ENCODE measurements at regions not wholly inside any gene's neighbourhood (a gene's known extent, or its start where the extent isn't known, plus 50 kb on each side); places are given as distances from the start of the nearest gene placed in this dataset.

DNA sequence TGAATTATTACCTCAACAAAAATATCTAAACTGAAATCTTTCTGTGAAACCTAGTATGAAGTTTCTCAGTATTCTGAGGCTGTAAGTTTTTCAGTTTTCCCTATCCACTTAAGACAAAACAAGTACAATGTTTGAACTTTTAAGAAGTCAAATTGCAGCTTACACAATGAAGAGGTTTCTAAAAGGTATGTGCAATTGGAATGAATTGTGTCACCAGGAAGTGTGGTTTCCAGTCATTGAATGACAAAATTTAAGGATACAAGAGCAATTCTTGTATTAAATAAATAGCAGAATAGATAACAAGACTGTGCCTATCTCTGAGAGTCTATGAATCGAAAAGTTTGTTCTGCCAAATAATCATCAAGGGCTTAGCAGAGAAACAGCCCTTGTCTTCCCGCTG, 207.3 kb downstream of the ANKRD50 start:
- no peak for TF ChIP-seq POLR2A (IDR thresholded peaks at IDR 0.05; ENCODE audit: low read length)
- TF ChIP-seq GATA1 (IDR thresholded peaks at IDR 0.05; ENCODE audit: low read depth, low read length): no peak
- no peak for DNase-seq

GRCh38 chr4:124509151-124509550, 203.4 kb downstream of the ANKRD50 start:
- DNase-seq: no peak
- TF ChIP-seq GATA1 (IDR thresholded peaks at IDR 0.05; ENCODE audit: low read depth, low read length) (no peak), POLR2A (IDR thresholded peaks at IDR 0.05; ENCODE audit: low read length) (no peak)

GRCh38 chr4:124514588-124514987, 197.9 kb downstream of the ANKRD50 start:
- TF ChIP-seq POLR2A (IDR thresholded peaks at IDR 0.05; ENCODE audit: low read length) (no peak), GATA1 (IDR thresholded peaks at IDR 0.05; ENCODE audit: low read depth, low read length) (no peak)
- DNase-seq: no peak

DNA sequence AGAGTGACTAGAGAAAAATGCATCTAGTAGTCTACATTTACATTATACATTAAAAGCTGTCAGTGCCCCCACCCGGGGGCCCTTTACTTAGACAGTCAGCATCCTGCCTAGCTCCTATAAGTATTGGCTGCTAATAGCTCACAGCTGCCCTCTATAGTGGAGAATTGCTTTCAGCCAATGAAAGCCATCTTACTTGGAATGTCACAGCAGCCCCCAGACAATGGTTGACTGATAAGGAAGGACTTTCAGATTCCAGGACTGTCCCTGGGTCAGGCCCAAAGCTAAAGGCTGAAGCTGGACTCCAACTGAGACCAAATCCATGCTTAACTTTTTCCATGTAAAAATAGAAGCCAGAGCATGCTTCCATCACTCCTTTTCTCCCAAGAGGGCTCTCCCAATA, 196.9 kb downstream of the ANKRD50 start:
- TF ChIP-seq POLR2A (IDR thresholded peaks at IDR 0.05; ENCODE audit: low read length) (no peak), GATA1 (IDR thresholded peaks at IDR 0.05; ENCODE audit: low read depth, low read length) (no peak)
- DNase-seq: no peak

- DNase-seq: no peak
- TF ChIP-seq POLR2A (IDR thresholded peaks at IDR 0.05; ENCODE audit: low read length) (no peak), GATA1 (IDR thresholded peaks at IDR 0.05; ENCODE audit: low read depth, low read length) (no peak)
These were observed 193.3 kb downstream of the ANKRD50 start for GRCh38 chr4:124519196-124519595.

DNA sequence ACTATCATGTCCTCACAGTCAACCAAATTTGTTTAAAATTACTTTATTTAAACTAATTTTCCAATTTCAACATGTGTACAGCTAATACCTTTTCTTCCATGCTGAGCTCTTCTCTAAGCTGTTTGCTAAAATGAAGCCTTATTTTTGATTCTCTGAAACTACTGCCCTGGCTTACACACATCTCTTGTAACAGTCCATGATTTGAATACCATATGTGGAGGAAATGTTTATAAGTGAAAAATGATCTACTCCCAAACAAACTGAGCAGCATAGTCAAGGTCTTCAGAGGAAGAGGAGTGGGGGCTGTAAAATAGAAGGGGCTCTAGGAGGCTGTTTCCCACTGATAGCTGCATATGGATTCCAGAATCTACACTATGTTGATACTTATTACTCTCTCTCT, 188.7 kb downstream of the ANKRD50 start:
- TF ChIP-seq POLR2A (IDR thresholded peaks at IDR 0.05; ENCODE audit: low read length): no peak
- no peak for TF ChIP-seq GATA1 (IDR thresholded peaks at IDR 0.05; ENCODE audit: low read depth, low read length)
- no peak for DNase-seq

DNA sequence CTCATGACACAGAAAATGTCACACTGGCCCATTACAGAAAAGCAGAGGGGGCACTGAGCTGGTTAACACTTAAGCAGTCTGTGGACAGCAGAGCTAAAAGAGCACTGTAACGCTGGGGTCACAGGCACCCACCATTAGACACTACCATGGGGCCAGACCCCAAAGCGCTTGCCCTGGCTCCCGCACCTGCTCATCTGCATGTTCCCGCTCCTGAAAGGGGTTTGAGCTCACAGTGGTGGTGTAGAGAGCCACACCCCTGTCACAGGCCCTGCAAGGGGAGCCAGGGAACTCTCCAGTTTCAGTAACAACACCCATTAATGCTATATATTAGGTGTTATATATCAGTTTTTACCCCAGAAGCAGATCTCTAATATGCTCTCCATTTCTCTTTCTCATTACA, 187.0 kb downstream of the ANKRD50 start:
- no peak for DNase-seq
- TF ChIP-seq GATA1 (IDR thresholded peaks at IDR 0.05; ENCODE audit: low read depth, low read length) (no peak), POLR2A (IDR thresholded peaks at IDR 0.05; ENCODE audit: low read length) (no peak)

DNA sequence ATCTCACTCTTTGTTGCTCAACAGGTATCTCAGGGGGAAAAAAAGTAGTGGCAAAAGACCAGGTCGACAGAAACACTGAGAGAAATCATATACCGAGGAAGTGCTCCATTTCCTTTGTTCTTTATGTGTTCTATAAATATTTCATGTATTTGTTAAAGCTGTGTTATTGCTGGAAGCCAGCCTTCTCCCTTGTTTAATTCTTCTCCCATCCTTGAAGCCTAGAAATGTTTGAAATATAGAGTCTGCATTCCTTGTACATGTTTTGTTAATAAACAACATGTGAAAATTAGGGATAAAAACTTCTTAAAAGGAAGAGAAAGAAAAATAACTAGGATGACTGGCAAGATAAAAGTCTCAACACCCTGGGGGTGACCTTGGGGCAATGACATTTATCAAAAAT, 186.2 kb downstream of the ANKRD50 start:
- no peak for DNase-seq

DNA sequence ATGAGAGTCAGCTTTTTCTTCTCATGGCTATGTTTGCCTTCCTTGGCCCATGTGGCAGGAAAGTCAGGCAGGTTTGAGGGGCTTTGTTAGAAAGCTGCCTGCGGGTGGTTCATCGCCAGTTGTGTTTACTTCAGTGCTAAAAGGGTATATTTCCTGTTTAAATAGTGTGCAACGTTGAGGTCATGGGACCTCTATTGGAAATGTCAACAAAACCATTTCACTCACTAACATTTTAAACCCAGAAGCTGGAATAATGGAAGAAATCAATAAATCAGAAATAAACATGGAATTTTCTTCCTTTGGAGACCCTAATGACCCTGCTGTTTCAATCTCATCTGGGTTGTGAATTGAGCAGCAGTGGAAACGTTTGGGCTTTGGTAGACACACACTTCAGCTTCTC, 185.8 kb downstream of the ANKRD50 start:
- no peak for DNase-seq
- no peak for TF ChIP-seq POLR2A (IDR thresholded peaks at IDR 0.05; ENCODE audit: low read length)
- no peak for TF ChIP-seq GATA1 (IDR thresholded peaks at IDR 0.05; ENCODE audit: low read depth, low read length)

More for the DNA sequence above, 186.2 kb downstream of the ANKRD50 start:
- TF ChIP-seq GATA1 (IDR thresholded peaks at IDR 0.05; ENCODE audit: low read depth, low read length) (no peak), POLR2A (IDR thresholded peaks at IDR 0.05; ENCODE audit: low read length) (no peak)

DNA sequence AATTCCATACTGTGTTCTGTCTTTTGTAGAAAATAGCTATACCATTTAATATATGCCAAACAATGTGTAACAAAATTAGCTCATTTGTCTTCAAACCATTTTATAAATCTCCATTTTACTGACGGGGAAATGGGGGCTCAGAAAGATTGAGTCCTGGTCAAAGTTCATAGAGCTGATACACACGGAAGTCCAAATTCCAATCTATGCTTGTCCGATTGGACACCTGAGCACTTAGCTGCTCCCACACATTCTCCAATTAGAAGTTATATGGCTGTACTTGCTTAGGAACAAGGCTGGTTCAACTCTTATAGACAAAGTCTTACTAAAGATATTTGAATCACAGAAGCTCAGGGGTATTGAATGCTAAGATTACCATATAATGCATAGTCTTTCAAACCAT, 185.2 kb downstream of the ANKRD50 start:
- TF ChIP-seq POLR2A (IDR thresholded peaks at IDR 0.05; ENCODE audit: low read length) (no peak), GATA1 (IDR thresholded peaks at IDR 0.05; ENCODE audit: low read depth, low read length) (no peak)

GRCh38 chr4:124529131-124529530, 183.4 kb downstream of the ANKRD50 start:
- no peak for TF ChIP-seq POLR2A (IDR thresholded peaks at IDR 0.05; ENCODE audit: low read length)
- no peak for TF ChIP-seq GATA1 (IDR thresholded peaks at IDR 0.05; ENCODE audit: low read depth, low read length)
- DNase-seq: no peak

More for the DNA sequence above, 185.2 kb downstream of the ANKRD50 start:
- no peak for DNase-seq

DNA sequence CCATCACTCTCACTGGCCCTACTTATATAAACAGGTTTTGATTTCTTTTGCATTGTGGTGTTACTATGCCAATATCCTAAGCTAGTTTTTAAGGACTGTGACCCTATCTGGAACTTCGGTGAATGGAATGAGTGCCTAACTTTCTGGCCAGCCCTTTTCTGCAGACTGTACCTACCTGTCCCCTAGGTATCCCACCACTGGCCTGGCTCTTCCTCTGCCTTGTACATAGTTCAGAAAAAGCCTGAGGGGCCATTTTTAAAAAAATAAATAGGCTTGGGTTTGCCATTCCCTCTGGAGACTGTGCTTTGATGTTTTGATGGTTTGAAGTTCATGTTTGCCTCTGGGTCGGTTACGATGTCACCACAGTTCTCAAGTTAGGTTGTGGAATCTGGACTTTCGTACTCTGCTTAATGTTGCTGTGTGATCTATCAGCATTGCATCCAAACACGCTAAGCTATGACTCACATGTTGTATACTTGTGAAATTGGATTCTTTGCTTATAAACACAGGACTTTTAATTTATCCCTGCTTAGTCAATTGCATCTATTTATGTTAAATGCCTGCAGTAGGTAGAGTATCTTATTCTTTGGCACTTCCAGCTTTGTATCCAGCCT, 182.0 kb downstream of the ANKRD50 start:
- no peak for DNase-seq
- TF ChIP-seq POLR2A (IDR thresholded peaks at IDR 0.05; ENCODE audit: low read length) (no peak), GATA1 (IDR thresholded peaks at IDR 0.05; ENCODE audit: low read depth, low read length) (no peak)

GRCh38 chr4:124534131-124534530, 178.4 kb downstream of the ANKRD50 start:
- peak in 1 of 2 experiments; percentile 31 for DNase-seq
- TF ChIP-seq GATA1 (IDR thresholded peaks at IDR 0.05; ENCODE audit: low read depth, low read length) (no peak), POLR2A (IDR thresholded peaks at IDR 0.05; ENCODE audit: low read length) (no peak)

DNA sequence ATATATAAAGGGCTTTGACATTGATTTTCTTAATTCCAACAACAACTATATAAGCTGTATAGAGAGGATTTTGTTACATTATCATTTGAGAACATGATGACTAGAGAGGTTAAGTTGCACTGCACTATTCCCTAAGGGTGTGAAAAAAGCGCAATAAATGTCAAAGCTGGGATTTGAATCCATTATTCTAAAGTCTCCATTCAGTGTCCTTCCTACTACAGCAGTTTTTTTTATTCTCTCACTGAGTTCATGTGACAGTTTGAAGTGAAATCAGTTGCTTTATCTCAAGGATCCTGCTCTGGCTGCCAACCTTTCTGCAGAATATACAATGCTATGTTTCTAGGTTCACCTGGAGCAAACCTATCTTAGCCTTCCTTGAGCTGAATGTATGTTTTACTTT, 177.5 kb downstream of the ANKRD50 start:
- no peak for DNase-seq
- TF ChIP-seq POLR2A (IDR thresholded peaks at IDR 0.05; ENCODE audit: low read length) (no peak), GATA1 (IDR thresholded peaks at IDR 0.05; ENCODE audit: low read depth, low read length) (no peak)

DNA sequence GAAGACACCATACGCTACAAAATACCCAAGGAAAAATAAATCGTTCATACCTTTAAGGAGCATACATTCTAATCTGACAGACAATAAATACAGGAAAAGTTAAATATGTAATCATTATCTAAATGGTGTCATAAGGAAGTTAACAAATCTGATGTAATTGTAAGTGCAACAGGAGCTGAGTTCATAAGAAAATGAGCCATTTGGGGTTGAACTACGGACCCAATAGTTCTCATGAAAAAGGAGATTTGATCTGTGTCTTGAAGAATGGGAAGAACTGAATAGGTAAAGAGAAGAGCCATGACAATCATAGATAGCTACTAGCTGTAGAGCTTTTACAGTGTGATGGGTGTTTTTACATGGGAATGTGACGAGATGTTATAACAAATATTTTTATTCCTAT, 175.6 kb downstream of the ANKRD50 start:
- no peak for DNase-seq
- TF ChIP-seq POLR2A (IDR thresholded peaks at IDR 0.05; ENCODE audit: low read length) (no peak), GATA1 (IDR thresholded peaks at IDR 0.05; ENCODE audit: low read depth, low read length) (no peak)

GRCh38 chr4:124537971-124538370, 174.6 kb downstream of the ANKRD50 start:
- no peak for DNase-seq
- TF ChIP-seq POLR2A (IDR thresholded peaks at IDR 0.05; ENCODE audit: low read length) (no peak), GATA1 (IDR thresholded peaks at IDR 0.05; ENCODE audit: low read depth, low read length) (no peak)

Measured in erythroblast (primary cell).